Activated CD4-positive, alpha-beta T cell treated with anti-CD3 and anti-CD28 coated beads, Interleukin-2, amount 50 U/mL, for 24 hours (primary cell): ENCODE measurements at regions not wholly inside any gene's neighbourhood (a gene's known extent, or its start where the extent isn't known, plus 50 kb on each side); places are given as distances from the start of the nearest gene placed in this dataset.
"Not testable (repeated sequence)": the region's sequence is repeated elsewhere in the genome, so short reads cannot be mapped to it uniquely, and the experiment has no call there.

Experiments used
- DNase-seq, 2 donors: peaks; one replicate each; pipeline ENCODE4 v3.0.0-alpha.2; 2020; ENCODE audit warnings: low read depth in 1 of 2, low spot score in 1 of 2

- no peak for DNase-seq
Measured at GRCh38 chr11:71182791-71183677, 69.3 kb downstream of the SHANK2 start.

DNA sequence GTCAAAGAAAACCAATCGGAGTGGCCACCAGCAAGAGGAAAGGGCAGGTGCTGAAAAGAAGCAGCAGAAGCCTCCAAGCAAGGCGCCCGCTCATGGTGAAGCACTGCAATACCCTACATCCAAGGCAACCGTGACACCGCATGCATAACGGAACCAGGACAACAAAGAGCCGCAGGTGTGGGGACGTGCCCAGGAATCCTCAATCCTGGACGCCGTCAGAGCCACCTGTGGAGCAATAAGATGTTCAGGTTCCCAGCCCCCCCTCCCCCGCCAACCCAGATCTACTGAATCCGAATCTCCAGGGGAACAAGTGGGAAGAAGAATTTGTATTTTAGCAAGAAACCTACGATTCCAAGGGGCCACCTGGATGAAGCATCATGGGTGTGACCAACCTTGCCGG lies 70.8 kb downstream of the SHANK2 start:
- no peak for DNase-seq

DNA sequence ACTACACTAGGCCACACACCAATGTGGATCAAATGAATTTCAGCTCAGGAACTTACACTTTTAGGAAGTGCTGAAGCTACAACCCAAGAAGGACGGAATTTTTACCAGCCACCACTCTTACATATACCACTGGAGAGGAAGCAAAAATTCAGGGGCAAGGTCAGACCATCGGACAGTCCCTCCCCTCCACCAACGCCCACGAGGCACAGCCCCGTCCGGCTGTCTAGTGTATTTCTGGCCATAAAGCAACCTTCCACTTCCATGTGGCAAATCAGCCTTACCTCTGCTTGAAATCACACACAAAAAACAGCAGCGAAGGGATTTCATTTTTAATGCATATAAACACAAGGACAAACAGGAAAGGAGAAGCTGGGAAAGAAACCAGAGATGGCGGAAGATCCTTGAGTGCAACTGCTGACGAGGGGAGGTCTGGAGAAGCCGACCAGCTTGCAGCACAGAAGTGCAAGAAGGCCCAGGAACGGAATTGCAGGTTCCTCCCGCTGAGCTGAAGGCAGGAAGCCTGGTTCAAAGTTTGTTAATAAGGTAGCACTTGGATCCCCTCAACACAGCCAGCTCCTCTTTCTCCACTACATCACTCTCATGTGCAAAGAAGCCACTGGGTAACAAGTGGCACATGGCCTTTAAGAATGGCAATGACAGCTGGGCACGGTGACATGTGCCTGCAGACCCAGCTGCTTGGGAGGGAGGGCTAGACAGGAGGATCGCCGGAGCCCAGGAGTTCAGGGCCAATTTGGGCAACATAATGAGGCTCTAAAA lies 71.5 kb downstream of the SHANK2 start:
- no peak for DNase-seq

- no peak for DNase-seq
Measured at GRCh38 chr11:71179877-71180605, 72.3 kb downstream of the SHANK2 start.

DNA sequence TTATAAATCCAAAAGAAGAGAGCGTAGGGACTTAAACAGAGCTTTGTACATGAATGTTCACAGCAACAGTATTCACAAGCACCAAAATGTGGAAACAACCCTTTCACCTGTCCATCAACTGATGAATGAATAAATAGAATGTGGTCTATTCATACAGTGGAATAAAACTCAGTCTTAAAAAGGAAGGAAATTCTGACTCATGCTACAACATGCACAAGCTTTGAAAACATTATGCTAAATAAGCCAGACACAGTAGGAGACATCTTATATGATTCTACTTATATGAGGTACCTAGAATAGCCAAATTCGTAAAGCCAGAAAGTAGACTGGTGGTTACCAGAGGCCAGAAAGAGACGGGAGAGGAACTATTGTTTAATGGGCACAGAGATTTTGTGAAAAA lies 74.3 kb downstream of the SHANK2 start:
- no peak for DNase-seq

GRCh38 chr11:71176812-71177211 lies 75.6 kb downstream of the SHANK2 start:
- no peak for DNase-seq

GRCh38 chr11:71173709-71174108 lies 78.7 kb downstream of the SHANK2 start:
- no peak for DNase-seq

DNA sequence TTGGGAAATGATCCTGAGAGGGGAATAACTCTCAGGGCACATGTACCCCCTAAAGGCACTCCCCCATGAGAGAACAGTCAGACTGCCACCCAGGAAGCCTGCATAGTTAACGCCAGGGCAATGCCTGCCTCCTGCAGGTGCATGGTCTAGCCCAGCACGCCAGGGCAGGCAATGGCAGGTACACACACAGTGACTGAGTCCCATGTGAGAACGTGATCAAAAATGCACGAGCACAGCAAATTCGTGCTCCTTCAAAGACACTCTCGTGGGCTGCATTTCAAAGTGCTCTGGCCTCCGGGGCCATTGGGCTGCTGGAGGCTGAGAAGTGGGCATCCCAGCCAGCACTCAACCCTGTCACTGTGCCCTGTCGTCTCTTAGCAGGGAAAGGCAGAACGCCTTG lies 79.7 kb downstream of the SHANK2 start:
- no peak for DNase-seq

DNA sequence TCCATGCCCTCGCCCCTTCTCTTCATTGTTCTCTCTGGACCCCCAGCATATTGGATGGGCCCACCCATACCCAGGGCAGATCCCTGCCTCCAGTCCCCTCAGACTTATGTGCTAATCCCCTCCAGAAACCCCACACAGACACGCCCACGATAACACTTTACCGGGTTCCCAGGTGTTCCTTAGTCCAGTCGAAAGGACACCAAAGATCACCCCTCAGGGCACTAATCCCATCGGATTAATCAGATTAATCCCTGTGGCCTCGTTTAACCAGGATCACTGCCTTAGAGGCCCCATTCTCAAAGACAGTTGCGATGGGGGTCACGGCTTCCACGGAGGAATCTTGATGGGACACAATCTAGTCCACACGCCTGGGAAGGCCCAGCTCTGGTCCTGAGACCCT lies 80.8 kb downstream of the SHANK2 start:
- DNase-seq = no peak

DNA sequence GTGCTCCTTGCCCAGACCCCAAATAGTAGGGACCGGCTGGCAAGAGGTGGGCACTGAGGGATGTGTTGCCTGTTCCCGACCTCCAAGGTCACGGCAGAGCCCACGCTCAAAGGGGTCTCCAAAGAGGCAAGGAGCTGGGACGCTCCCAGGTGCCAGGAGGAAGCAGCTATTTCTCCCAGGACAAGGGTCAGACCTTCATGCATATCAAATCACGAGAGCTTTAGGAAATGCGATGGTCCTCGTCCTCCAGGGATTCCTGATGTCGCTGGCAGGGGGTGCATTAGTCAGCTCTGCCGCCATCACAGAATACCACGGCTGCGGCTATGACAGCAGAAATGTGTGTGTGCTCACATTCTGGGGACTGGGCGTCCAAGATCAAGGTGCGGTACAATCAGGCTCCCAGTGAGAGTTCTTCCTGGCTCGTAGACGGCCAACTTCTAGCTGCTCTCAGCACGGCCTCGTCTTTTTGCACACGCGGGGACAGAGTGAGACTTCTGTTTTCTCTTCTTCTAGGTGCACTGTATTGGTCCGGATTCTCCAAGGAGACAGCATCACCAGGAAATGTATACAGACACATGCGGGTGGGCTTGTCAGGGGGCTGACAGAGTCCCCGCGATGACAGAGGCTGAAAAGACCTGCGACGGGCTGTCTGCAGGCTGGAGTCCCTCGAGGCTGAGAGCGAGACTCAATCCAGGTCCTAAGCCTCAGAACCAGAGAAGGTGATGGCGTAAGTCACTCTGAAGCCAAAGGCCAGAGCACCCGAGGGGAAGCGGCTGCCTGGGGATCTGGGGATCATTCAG lies 81.6 kb downstream of the SHANK2 start:
- no peak for DNase-seq

DNA sequence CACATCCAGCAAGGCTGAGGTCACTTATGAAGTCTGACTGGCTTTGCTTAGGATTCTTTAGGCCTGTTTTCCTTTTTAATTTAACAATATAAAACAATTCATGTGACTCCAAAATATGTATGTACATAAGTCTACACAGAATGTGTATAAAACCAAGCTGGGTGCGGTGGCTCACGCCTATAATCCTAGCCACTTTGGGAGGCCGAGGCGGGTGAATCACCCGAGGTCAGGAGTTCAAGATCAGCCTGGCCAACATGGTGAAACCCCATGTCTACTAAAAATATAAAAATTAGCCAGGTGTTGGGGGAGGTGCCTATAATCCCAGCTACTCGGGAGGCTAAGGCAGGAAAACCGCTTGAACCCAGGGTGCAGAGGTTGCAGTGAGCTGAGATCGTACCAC lies 83.1 kb downstream of the SHANK2 start:
- no peak for DNase-seq

GRCh38 chr11:71167814-71168213 lies 84.6 kb downstream of the SHANK2 start:
- DNase-seq = not testable (repeated sequence)

GRCh38 chr11:71165771-71166170 lies 86.6 kb downstream of the SHANK2 start:
- DNase-seq = no peak

- no peak for DNase-seq
Measured at GRCh38 chr11:71164621-71165020, 87.8 kb downstream of the SHANK2 start.

DNA sequence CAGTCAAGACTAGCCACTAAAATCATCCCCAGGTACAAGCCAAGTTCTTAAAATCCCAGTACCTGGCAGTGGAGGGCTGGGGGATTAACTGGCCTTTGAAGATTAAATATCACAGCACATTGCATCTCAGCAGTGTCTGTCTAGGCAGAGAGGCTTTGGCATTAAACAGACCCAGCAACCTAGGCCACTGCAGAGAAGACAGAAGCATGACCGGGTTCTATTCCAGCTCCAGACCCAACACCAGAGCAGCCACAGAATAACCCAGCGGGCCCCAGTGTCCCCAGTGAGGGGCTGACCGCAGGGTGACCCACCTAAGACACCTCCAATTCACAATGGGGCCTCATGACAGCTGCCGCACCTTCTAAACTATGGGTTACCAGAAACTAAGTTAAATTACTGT lies 88.2 kb downstream of the SHANK2 start:
- no peak for DNase-seq

GRCh38 chr11:71163371-71163770 lies 89.0 kb downstream of the SHANK2 start:
- DNase-seq = no peak

GRCh38 chr11:71158936-71159335 lies 93.4 kb downstream of the SHANK2 start:
- no peak for DNase-seq

DNA sequence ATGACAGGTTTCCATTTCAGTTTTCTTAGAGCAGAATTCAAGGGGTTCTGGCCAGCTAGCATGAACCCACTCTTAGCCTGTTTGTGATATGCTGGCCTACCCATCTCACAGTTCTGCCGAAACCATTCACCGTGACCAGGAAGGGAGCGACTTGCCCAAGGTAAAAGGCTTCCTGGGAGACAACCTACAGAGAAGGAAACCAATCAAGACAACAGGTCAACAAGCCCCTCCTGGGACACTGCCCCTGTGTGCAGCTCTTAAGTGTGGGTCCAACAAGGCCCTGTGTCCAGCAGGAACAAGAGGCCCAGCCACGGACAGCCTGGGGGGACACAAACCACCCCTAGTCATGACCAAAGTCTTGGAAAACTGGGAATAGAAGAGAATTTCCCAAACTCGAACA lies 94.7 kb downstream of the SHANK2 start:
- not testable (repeated sequence) for DNase-seq

- no peak for DNase-seq
Measured at GRCh38 chr11:71156301-71156700, 96.1 kb downstream of the SHANK2 start.

DNA sequence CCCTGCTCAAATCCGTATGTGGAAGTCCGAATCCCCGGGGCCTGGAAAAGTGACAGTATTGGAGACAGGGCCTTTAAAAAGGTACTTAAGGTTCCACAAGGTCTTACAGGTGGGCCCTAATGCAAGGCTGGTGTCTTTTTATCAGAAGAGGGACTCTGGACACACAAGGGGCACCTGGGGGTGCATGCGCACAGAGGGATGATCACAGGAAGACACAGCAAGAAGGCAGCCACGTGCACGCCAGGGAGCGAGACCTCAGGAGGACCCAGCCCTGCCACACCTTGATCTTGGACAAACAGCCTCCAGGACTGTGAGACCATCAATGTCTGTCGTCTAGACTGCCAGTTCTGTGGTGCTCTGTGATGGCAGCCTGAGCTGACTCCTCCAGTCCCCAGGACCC lies 96.5 kb downstream of the SHANK2 start:
- no peak for DNase-seq

DNA sequence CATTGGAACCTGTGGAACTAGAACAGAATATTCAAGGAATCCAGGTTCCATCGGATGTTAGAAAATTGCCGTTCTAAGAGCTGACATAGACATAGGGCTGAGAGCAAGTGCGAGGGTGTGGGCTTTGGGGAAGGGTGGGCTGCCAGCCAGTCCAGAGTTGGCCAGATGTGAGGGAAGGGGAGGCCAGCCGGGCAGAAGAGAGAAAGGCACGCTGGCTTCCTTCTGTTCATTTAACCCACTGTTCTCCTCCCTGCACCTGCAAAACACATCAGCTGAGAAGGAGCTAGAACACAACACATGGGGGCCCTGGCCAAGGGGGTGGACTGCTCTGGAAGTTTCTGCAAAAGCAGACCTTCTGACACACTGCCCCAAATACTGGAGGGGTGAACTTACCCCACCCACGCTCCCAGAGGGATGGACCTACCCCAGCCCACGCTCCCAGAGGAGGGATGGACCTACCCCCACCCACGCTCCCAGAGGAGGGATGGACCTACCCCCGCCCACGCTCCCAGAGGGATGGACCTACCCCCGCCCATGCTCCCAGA lies 98.0 kb downstream of the SHANK2 start:
- no peak for DNase-seq
